ENCODE measurements at regions not wholly inside any gene's neighbourhood (a gene's known extent, or its start where the extent isn't known, plus 50 kb on each side); places are given as distances from the start of the nearest gene placed in this dataset.
"Not testable (repeated sequence)": the region's sequence is repeated elsewhere in the genome, so short reads cannot be mapped to it uniquely, and the experiment has no call there.

- no peak for DNase-seq
Observed at GRCh38 chr2:52423111-52423510, 1344.5 kb upstream of the CHAC2 start.

GRCh38 chr2:52416340-52416739 is 1351.3 kb upstream of the CHAC2 start:
- DNase-seq, result no peak

GRCh38 chr2:52414561-52415295 is 1352.9 kb upstream of the CHAC2 start:
- peak; percentile 26 for DNase-seq

- not testable (repeated sequence) for DNase-seq
Observed at GRCh38 chr2:52409308-52410118, 1358.1 kb upstream of the CHAC2 start.

- no peak for DNase-seq
Observed at GRCh38 chr2:52405980-52406379, 1361.6 kb upstream of the CHAC2 start.

- DNase-seq, result no peak
Observed at GRCh38 chr2:52404866-52405265, 1362.7 kb upstream of the CHAC2 start.

- no peak for DNase-seq
Observed at GRCh38 chr2:52404046-52404445, 1363.6 kb upstream of the CHAC2 start.

- DNase-seq, result no peak
Observed at GRCh38 chr2:52402128-52402527, 1365.5 kb upstream of the CHAC2 start.

GRCh38 chr2:52396836-52397235 is 1364.9 kb upstream of the NRXN1 start:
- no peak for DNase-seq

GRCh38 chr2:52395912-52396311 is 1364.0 kb upstream of the NRXN1 start:
- no peak for DNase-seq

- DNase-seq, result no peak
Observed at GRCh38 chr2:52391621-52392020, 1359.7 kb upstream of the NRXN1 start.

- no peak for DNase-seq
Observed at GRCh38 chr2:52390651-52391050, 1358.7 kb upstream of the NRXN1 start.

- DNase-seq, result no peak
Observed at GRCh38 chr2:52387937-52388590, 1356.1 kb upstream of the NRXN1 start.

GRCh38 chr2:52386433-52387030 is 1354.6 kb upstream of the NRXN1 start:
- no peak for DNase-seq

- DNase-seq, result no peak
Observed at GRCh38 chr2:52383541-52383940, 1351.6 kb upstream of the NRXN1 start.

GRCh38 chr2:52369178-52369577 is 1337.2 kb upstream of the NRXN1 start:
- DNase-seq, result no peak

GRCh38 chr2:52368141-52368540 is 1336.2 kb upstream of the NRXN1 start:
- DNase-seq, result no peak

- DNase-seq, result no peak
Observed at GRCh38 chr2:52365946-52366345, 1334.0 kb upstream of the NRXN1 start.

- DNase-seq, result no peak
Observed at GRCh38 chr2:52356556-52356955, 1324.6 kb upstream of the NRXN1 start.

- DNase-seq, result no peak
Observed at GRCh38 chr2:52347292-52347691, 1315.4 kb upstream of the NRXN1 start.

GRCh38 chr2:52345676-52346075 is 1313.7 kb upstream of the NRXN1 start:
- DNase-seq, result no peak

- DNase-seq, result no peak
Observed at GRCh38 chr2:52345082-52345481, 1313.2 kb upstream of the NRXN1 start.

- DNase-seq, result no peak
Observed at GRCh38 chr2:52343706-52344266, 1311.9 kb upstream of the NRXN1 start.
